HG03558 (cell line): ENCODE measurements at regions not wholly inside any gene's neighbourhood (a gene's known extent, or its start where the extent isn't known, plus 50 kb on each side); places are given as distances from the start of the nearest gene placed in this dataset.

ENCODE experiments used
- ATAC-seq: cut with Tn5 transposase; IDR thresholded peaks from one replicate; pipeline ENCODE4 v1.9.1; 2021; ENCODE audit warnings: moderate number of reproducible peaks; ENCODE audit not compliant: unreplicated experiment; ENCODE audit errors: extremely low read depth

DNA sequence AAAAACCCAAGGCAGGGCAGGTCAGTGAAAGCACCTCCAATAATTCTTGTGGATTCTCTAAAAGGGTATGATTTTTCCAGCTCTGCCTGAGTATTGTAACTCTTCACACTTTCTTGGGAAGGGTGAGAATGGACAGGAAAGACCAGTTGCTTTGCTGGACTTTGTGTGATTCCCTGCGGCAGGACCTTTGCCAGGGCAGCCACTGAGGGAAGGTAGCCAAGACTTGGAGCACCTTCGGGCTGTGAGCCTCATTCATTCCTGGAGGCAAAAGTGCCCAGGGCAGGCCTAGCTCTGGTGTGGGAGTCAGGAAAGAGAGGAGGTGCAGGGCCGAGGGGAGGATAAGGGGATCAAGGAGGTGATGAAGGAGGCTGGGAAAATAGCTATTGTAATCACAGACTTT is 80.2 kb downstream of the VCPKMT start:
- no peak for ATAC-seq

DNA sequence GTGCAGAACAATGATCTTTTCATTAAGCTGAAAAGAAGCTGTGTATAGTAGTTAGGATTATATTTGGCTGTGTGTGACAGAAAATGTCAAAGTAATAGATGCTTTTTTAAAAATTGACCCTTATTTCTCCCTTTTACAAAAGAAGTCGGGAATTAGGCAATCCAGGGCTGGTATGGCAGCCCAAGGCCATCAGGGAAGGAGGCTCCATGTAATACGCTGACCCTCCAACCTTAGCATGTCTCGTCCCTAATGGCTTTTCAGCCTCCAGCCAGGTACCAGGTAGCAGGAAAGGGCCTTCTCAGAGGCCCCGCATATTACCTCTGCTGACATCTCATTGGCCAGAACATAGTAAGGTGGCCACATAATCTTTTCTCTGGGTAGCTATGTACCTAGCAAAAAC is 79.7 kb downstream of the VCPKMT start:
- no peak for ATAC-seq

DNA sequence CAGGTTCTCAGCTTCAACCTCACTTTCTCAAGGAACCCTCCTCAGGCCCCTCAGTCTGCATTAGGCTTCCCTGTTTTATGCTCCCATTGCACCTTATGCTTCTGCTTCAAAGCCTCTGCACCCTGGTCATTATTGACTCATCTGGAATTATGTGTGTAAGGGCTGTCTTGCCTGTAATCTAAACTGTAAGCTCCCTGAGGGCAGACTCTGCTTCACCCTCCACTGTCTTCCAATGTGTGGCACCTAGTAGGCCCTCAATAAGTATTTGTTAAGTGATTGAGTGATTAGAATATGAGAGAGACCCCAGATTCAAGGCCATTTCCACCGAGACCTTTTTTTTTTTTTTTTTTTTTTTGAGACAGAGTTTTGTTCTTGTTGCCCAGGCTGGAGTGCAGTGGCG is 79.1 kb downstream of the VCPKMT start:
- no peak for ATAC-seq

DNA sequence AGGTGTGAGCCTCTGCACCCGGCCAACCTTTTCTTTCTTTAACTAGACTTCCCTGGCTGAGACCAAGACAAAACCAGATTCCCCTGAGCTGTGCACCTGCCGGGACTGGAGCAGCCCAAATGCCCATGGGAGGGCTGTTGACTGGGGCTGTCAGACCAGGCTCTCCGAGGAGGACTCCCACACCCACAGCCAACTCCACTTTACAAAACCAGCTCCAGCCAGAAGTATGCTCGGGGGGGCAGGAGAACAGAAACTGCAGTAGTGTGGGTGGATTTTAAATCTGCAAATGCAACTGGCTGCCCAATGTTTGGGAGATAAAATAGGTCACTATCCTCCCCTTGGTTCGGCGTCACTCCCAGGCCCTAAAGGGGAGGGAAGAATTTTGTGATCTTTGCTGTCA is 78.5 kb downstream of the VCPKMT start:
- ATAC-seq, result no peak

DNA sequence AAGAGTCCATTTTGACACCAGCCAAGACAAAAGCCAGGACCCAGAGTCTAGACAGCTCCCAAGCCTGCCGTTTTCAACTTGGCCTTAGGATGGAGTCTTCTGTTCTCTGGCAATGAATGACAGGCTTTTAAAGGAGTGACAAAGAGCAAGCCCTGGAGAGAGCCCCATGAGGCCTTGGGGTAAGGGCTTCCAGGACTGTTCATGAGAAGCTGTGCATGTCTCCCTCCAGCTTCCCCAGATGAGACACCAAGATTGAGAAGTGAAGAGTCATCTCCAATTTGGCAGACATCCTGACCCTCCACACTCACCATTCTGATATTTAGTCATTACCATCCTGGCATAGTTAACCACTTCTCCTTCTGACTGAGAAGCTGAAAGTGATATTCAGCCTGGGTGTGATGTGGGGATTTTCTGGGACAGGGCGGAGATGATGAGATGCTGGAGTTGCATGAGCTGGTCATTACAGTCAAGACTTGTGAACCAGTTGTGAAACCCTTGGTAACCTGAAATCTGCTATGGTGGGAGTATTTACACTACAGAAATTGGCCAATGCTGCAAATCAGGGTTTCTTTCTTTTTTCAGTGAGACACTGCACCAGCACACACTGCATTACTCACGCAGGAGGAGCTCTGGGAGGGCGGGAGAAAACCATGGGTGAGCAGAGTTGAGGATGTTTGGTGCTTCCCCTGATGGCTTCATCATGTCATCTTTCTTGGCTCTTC is 77.8 kb downstream of the VCPKMT start:
- peak; percentile 74 for ATAC-seq

DNA sequence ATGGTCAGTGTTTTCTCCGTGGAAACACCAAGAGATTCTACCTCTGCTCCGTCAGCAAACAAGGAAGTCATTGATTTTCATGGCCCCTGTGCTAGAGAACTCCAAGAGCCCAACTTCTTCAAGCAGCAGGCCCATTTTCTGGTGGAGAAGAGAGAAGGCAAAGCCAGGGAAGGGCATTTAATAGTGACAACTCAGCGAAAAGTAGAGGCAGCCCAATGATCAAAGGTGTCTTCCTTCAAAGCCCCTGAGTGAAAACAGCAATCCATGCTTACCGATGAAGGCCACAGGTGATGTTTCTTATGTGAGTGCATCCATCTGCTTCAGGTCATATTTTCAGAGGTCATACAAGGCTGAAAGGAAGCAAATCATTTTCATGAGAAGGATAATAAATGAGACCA is 77.3 kb downstream of the VCPKMT start:
- ATAC-seq, result no peak

DNA sequence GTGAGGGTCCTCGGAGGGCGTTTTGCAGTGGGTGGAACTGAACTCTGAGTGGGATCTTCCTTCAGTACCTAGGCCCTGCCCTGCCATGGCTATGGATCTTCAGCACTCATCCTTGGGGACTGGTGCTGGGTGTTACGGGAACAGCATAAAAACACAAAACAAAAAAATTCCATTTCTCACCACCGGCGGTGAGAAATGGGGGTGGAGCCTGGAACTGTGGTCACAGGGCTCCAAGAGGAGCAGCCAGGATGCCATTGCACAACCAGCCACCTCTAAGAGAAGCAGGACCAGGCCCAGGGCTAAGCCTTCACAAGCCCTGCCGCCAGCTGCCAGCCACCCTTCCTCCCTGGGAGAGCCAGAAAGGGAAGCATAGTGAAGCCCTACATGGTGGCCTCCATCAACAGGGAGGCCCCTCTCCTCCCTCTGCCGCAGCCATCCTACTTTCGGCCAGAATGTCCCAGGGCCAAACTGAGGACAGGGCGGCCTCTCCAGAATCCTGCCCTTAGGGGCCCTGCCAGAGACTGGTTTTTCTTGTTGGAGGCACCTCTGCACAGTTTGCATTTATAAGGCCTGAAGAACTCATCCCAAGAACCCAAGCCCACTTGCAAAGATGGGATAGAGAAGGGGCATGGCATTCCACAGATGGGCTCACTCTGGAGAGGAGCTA is 76.5 kb downstream of the VCPKMT start:
- ATAC-seq, result no peak

DNA sequence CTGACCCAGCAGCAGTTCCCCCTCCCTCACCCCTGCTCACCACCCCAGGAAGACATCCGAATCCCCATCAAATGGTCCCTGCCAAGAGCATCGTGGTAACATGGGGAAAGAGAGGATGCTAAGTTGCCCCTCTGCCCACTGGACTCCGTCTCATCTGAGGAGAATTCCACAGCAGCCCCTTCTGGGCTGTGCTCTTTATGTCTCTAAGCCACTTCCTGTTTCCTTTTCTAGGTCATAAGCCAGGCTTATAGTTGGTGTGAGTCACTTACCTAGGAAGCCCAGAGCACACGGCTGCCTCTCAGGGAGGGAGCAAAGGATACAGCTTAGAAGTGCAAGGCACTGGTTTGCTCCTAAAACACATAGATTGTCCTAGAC is 76.0 kb downstream of the VCPKMT start:
- ATAC-seq, result peak; percentile 19

DNA sequence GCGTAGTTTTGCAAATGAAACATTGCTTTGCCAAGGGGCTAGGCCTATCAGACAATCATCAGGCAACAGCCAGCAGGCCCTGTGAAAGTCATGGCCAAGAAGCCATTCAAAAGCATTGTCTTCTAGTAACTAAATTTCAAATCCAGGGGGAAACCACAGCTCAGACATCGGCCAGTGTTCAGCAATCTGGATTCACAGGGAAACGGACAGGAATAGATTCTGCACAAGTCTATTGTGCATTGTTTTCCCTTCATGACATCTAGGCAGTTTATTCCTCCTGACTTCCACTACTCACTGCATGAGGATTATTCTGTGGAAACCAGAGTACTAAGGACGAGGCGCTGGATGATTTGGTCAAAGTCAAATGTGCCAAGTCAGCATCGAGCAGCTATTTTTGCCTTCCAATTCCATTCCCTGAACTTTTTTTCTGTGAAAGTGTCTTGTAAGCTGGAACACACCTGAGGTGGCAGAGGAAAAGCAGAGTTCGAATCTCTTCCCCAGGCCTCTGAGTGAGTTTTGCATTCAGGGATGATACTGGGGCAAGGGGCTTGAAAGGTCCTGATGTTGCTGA is 75.4 kb downstream of the VCPKMT start:
- ATAC-seq, result no peak

DNA sequence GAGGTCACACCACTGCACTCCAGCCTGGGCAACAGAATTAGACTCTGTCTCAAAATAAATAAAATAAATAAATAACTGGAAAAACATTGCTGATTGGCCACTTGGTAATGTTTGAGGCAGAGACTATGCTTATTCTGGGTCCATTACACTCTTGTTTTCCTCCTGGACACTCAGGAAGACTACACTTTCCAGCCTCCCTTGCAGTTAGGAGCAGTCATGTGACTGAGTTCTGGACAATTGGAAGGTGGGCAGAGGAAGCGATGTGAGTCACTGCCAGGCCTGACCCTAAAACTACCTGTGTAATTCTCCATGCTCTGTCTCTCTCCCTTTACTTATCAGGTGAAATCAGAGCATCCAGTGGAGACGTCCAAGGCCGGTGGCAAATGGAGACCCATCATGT is 74.4 kb downstream of the VCPKMT start:
- ATAC-seq, result no peak

DNA sequence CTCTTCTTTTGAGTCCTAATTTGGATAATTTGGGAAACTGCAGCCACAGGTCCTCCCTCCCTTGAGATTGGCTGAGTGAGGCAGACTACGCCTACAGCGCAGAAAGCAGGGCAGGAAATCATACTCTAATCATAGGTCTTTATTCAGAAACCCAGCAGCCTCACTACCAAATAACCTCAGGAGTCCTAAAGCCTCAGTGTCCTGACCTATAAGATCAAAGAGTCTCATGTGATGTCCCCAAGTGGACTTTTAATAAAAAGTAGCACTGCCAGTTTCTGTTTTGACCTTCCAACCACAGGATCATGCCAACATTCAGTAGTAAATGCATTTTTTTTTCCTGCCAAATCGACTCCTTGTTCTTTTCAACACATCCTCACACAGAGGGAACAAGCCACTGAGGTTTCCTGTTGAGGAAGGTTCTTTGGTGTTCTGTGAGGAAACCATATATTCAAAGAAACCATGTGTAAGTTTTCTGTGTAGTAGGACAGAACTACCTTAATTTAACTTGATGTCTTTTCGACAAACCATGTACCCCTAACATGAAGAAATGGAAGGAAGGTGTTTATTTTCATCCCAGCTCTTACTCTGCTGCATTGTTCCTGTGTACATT is 72.2 kb downstream of the VCPKMT start:
- no peak for ATAC-seq

DNA sequence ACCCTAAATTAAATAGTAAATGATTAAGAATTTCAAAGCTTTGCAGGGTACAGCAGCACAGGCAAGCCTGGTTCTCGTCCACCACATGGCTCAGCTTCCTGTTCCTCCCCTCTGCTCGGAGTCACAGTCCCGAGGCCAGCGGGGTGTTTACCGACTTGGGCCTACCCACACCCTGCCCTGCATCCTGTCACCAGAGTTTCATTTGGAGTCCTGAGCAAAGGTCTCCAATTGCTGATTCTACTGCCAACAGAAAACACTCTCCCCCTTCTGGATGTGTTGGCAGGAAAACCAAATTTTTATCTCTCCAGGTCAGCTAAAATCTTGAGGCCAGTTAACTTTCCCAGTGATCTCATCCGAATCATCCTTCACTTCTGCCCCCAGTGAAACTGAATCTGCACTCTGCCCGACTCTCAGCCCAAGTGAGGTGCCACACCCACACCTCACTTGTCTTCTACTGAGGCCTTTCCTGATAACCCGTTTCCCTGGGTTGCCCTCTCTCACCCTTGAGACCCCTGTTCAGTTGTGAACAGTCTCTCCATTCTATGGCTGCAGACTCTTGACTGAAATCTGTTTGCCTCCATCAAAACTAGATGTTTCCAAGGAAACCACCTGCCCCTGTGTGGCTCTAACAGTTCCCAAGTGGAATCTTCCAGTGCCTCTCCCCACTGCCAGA is 71.2 kb downstream of the VCPKMT start:
- no peak for ATAC-seq

DNA sequence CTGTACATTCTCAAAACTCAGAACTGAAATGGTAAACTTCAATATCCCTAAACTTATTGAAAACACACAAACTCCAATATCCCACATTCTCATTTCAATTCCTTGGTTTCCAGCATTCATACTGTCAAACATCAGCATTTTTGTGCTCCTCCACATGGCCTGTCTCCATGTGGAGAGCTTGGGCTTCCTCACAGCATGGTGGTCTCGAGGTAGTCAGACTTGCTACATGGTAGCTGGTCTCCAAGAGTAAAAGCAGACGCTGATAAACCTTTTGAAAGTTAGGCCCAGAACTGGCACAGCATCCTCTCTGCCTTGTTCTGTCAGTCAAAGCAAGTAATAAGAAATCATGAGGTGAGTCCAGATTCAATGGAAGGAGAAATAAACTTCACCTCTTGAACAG is 70.5 kb downstream of the VCPKMT start:
- ATAC-seq, result no peak

DNA sequence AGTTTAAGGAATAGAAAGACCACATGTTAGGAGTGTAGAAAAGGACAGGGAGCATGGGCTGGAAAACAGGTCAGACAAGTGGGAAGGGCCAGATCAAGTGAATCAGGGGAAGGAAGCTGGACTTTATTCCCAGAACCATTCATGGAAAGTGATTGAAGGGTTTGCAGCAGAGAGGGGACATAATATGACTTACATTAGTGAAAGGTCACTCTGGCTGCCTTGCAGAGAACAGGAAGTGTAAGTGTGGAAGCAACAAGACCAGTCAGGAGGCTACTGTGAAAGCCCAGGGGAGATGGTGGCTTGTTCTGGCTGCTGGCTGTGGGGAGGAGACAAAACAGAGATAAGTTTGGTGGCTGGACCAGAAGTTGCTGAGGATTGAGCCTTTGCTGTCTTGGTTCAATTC is 69.1 kb downstream of the VCPKMT start:
- ATAC-seq, result peak; percentile 50

DNA sequence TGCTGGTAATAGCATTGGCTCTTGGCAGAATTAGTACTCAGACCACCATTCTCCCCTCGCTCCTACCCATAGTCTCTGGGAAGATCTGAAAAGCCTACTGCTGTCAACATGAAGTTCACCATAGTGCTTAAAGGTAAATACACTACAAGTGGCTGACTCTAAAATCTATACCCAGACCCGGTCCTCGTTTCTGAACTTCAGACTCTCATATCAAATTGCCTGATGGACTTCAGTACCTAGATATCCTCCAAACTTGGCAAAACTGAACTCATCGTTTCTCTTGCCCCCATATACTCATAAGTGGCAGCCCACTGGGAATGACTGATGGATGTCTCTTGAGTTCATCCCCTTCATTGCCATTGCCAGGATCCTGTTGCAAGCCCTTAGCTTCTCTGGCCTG is 67.3 kb downstream of the VCPKMT start:
- no peak for ATAC-seq

DNA sequence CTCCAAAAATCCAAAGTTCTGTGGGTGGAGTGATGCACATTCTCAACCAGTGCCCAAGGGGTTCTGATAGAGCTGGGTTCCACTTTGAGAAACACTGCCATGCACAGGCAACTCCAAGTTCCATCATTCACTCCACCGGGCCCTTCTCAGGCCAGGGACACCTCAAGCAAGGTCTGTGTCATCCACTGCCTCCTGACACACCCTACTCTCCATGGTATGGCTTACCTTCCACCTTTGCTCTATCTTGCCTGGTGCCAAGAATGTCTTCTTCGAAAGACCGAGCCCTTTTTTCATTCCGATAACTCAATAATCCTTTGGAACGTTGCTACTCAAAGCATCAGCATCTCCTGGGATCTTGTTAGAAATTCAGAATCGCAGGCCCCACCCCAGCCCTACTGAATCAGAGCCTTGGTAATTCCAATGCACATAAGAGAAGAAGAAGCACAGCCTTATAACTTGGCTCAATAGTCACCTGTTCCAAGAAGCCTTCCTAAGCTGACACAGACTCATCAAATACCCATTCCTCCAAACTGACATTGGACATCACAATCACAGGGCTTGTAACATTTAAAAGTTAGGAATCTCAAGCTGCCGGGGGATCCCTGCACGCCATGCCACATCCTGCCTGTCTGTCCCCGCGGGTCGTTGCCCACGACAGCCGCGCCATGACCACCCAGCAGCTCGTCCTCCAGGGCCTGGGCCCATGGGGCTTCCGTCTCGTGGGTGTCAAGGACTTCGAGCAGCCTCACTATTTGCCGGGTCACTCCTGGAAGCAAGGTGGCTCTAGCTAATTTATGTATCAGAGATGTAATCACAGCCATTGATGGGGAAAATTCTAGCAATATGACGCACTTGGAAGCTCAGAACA is 66.4 kb downstream of the VCPKMT start:
- ATAC-seq, result no peak

DNA sequence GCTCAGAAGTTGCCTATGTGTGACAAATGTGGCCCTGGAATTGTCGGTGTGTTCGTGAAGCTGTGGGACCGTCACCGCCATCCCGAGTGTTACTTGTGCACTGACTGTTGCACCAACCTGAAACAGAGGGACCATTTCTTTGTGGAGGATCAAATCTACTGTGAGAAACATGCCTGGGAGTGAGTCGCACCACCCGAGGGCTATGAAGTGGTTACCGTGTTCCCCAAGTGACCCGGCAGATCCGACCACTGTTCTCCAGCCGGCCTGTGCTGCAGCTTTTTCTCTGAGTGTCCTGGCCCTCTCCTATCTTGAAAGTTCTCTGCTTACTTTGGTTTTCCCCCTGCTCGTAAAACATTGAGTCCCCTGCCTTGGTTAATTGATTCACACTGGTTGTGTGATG is 65.3 kb downstream of the VCPKMT start:
- no peak for ATAC-seq

DNA sequence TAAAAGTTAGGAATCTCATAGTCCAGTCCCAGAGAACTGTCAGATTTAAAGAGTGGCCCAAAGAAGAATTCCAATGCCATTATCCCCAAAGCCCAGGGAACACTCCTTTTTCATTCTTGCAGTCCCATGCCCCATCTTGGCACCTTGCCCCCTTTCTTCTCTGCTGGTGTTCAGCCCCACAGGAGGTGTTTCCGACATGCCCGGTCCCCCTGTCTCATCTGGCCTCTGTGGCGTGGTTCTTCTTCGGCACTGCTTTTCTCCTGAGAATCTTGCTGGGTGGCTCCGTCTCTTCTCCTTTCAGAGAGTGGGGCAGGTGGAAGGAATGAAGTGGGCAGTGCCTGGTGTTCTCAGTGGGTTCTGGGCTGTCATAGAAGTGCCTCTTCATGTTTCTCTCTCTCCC is 64.7 kb downstream of the VCPKMT start:
- no peak for ATAC-seq

DNA sequence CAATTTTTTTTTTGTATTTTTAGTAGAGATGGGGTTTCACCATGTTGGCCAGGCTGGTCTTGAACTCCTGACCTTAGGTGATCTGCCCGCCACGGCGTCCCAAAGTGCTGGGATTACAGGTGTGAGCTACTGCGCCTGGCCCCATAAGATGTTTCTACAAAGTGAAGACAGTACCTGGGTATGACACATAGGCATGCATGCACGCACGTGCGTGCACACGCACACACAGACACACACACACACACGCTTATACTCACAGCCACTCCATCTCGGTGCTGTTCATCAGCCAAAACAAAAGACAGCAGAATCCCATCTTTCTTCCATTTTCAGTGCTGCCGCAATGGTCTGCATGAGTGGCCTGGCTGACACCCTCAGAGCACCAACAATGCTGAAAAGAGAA is 63.9 kb downstream of the VCPKMT start:
- ATAC-seq, result no peak

DNA sequence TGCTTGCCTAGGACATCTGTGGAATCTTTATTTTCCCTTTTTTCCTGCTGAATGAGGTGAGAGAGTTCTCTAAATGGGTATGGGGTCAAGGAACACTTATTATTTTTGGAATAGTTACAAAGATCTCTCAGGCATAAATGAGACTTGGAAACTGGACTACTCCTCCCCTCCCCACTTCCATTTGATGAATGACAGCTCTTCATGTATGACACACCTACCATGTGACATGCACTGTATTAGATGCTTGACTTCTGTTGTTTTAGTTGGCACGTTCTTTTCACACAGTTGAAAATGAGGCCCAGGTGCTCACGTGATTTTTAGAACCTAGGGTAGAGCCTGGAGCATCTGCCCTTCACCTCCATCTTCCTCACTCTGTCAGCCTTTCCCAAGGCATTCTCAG is 62.4 kb downstream of the VCPKMT start:
- no peak for ATAC-seq
